ENCODE measurements at regions not wholly inside any gene's neighbourhood (a gene's known extent, or its start where the extent isn't known, plus 50 kb on each side); places are given as distances from the start of the nearest gene placed in this dataset.
"Not testable (repeated sequence)": the region's sequence is repeated elsewhere in the genome, so short reads cannot be mapped to it uniquely, and the experiment has no call there.

DNA sequence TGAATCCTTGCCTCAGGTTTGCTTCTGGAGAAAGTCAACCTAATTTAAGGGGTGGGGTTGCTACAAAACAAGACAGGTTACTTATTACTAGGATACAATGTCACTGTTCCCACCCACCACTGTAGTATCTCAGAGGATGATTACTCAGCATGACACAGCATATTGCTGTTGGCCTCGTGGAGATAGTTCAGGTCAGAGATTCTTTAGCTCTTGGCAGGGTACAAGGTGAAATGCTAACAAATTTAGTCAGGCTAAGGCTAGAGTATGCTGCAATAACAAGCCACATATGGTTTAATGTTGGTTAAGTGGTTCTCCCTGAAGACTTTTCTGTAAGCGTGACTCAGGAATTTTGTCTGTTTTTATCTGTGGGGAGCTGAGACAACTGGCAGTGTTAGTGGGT, 161.8 kb downstream of the EDEM1 start:
- FAIRE-seq (no peak), DNase-seq (ENCODE audit: low spot score) (no peak)

GRCh38 chr3:5357089-5357488, 169.6 kb downstream of the EDEM1 start:
- DNase-seq (ENCODE audit: low spot score) = no peak

DNA sequence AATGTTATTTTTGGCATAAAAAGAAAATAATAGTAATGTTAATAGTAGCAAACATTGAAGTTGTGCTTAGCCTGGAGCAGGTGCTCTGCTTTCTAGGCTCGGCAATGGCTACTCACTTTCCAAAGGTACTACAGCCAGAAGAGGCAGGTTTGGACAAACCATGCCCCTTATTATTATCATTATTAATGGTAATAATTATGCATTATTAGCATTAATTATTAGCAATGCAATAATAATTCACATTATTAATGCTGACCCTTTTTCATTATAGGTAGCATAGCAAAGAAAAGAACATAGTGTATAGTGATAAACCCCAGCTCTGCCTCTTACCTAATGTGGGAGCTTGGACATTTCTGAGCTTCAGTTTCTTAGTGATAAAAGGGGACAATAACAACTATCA, 171.4 kb downstream of the EDEM1 start:
- FAIRE-seq (no peak), DNase-seq (ENCODE audit: low spot score) (no peak)

More at GRCh38 chr3:5357089-5357488, 169.6 kb downstream of the EDEM1 start:
- no peak for FAIRE-seq

DNA sequence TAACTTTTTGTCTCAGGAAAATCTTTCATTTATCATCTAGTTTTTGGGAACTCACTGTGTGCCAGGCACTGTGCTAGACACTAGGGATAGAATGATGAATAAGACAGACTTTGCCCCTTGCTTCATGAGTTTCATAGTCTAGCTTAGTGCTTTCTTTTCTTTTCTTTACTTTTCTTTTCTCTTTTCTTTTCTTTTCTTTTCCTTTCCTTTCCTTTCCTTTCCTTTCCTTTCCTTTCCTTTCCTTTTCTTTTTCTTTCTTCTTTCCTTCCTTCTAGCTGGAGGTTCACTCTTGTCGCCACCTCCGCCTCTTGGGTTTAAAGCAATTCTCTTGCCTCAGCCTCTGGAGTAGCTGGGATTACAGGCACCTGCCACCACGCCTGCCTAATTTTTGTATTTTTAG, 172.9 kb downstream of the EDEM1 start:
- DNase-seq (ENCODE audit: low spot score) = no peak
- FAIRE-seq = no peak

- DNase-seq (ENCODE audit: low spot score) (no peak), FAIRE-seq (no peak)
Measured at GRCh38 chr3:5366746-5367145, 179.2 kb downstream of the EDEM1 start.

DNA sequence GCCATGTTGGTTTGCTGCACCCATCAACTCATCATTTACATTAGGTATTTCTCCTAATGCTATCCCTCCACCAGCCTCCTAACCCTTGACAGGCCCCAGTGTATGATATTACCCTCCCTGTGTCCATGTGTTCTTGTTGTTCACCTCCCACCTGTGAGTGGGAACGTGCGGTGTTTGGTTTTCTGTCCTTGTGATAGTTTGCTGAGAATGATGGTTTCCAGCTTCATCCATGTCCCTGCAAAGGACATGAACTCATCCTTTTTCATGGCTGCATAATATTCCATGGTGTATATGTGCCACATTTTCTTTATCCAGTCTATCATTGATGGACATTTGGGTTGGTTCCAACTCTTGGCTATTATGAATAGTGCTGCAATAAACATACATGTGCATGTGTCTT, 184.0 kb downstream of the EDEM1 start:
- FAIRE-seq = not testable (repeated sequence)

GRCh38 chr3:5376761-5377160, 189.3 kb downstream of the EDEM1 start:
- FAIRE-seq (no peak), DNase-seq (ENCODE audit: low spot score) (no peak)

More for the DNA sequence above, 184.0 kb downstream of the EDEM1 start:
- not testable (repeated sequence) for DNase-seq (ENCODE audit: low spot score)

- not testable (repeated sequence) for FAIRE-seq; DNase-seq (ENCODE audit: low spot score)
Measured at GRCh38 chr3:5379266-5379665, 191.8 kb downstream of the EDEM1 start.

- FAIRE-seq; DNase-seq (ENCODE audit: low spot score): not testable (repeated sequence)
Measured at GRCh38 chr3:5383486-5384263, 196.2 kb downstream of the EDEM1 start.

DNA sequence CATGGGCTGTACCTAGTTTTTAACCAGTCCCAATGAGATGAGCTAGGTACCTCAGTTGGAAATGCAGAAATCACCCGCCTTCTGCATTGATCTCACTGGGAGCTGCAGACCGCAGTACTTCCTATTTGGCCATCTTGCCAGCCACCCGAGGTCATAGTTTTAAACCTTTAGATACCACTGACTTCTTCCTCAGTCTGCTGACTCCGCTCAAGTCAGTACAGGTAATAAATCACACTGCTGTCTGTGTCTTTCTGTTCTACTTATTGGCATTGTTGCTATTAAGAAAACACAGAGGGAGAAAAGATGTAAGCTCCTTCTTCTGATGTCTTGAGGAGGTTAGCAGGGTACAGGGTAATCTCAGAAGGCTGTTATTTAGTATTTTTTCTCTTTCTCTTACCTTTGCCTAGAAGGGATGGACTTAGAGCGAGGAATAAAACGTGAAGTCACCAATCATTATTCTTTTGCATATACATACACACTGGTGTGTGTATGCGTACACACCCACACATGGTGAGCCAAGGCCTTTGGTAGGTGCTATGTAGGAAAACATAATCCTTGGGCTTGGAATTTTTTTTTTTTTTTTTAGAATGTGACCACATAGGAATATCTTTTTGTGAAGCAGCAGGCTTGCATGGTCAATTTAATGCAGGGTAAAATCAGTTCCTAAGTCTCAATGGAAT, 197.2 kb downstream of the EDEM1 start:
- FAIRE-seq (no peak), DNase-seq (ENCODE audit: low spot score) (no peak)

DNA sequence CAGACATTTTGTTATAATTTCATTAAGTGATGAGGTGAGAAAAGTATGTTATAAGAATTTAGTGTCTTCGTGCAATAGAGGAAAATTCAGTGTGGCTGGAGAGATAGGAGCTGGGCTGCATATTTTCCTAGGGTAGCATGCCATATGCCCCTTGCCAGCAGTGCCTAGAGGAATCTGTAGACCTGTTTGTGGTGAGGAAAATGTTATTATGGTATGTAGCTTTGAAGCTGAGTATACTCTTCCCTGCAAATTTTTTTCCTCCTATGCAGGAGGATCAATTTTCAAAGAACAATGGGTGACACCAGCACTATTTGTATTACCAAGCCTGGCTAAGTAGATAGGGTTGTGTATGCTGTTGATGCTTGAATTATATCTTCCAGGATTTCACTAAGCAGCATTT, 200.6 kb downstream of the EDEM1 start:
- DNase-seq (ENCODE audit: low spot score) = no peak
- no peak for FAIRE-seq

DNA sequence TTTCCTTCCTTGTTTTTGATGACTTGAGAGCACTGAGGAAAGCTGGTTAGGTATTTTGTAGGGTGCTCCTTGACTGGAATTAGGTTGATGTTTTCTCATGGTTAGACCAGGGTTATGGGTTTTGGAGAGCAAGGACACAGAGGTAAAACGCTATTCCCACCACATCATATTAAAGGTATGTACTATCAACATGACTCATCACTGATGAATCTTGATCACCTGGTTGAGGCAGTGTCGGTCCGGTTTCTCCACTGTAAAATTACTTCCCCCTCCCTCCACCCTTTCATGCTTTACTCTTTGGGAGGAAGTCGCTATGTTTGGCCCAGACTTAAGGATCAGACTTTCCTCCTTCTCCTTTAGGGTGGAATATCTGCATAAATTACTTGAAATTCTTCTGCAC, 201.6 kb downstream of the EDEM1 start:
- no peak for FAIRE-seq
- no peak for DNase-seq (ENCODE audit: low spot score)

DNA sequence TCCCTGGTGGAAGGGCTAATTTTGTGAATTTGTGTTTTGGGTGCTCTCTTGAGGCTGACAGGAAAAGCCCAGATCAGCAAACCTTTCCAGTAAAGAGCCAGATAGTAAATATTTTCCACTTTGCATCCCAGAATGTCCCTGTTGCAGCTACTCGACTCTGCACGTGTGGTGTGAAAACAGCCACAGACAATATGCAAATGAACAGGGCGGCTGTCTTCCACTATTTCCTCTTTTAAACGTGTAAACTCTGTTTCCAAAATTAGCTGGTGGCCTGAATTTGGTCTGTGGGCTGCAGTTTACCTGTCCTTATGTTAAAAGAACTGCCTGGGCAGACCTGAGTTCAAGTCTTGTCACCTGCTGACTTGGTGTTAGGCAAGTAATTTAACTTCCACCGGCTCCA, 202.7 kb downstream of the EDEM1 start:
- DNase-seq (ENCODE audit: low spot score) (no peak), FAIRE-seq (no peak)

GRCh38 chr3:5390936-5391625, 203.6 kb downstream of the EDEM1 start:
- DNase-seq (ENCODE audit: low spot score) (no peak), FAIRE-seq (no peak)

GRCh38 chr3:5401002-5401401, 213.5 kb downstream of the EDEM1 start:
- FAIRE-seq (no peak), DNase-seq (ENCODE audit: low spot score) (no peak)

GRCh38 chr3:5404718-5405117, 217.2 kb downstream of the EDEM1 start:
- DNase-seq (ENCODE audit: low spot score) (no peak), FAIRE-seq (no peak)

- FAIRE-seq = no peak
- no peak for DNase-seq (ENCODE audit: low spot score)
Measured at GRCh38 chr3:5411786-5412185, 224.3 kb downstream of the EDEM1 start.

DNA sequence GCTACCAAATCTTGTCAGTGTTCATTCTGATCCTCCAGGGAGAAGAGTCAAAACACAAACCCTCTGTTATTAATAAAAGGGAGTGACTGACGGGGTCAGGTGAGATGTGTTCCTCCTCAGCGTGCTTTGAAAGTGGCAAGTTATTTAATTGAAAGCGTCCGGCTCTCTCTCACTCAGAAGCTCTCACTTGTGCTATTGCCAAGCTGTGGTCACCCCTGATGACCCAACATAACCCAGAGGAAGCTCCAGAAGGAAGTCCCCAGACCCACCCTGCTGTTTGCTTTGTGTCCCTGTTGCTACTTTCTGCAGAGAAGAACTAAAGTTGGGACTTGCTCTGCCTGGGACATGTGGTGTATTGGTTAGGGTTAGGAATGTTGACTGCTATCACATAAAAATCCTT, 235.6 kb downstream of the EDEM1 start:
- DNase-seq (ENCODE audit: low spot score) = no peak
- FAIRE-seq = no peak

- DNase-seq (ENCODE audit: low spot score) = no peak
- FAIRE-seq = no peak
Measured at GRCh38 chr3:5423523-5423922, 236.0 kb downstream of the EDEM1 start.

DNA sequence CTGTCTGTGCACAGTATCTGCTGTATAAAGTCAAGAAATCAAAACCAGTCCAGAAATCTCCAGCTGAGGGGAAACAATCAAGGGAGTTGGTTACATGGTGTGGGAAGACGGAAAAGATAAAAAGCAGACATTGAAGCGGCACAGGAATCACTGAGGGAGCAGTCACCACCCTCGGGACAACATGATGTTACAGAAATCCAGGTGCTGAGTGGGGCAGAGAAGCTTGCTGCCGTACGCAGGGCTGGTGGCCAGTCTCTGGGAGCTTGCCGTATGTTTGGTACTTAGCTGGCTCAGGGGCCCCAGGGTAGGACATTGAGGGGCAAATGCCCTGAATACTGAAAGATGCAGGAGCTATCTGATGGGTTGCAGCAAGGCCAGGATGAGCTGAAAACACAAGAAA, 237.9 kb downstream of the EDEM1 start:
- no peak for DNase-seq (ENCODE audit: low spot score)
- no peak for FAIRE-seq

GRCh38 chr3:5426094-5426883, 238.8 kb downstream of the EDEM1 start:
- no peak for FAIRE-seq
- DNase-seq (ENCODE audit: low spot score) = peak; percentile 41

DNA sequence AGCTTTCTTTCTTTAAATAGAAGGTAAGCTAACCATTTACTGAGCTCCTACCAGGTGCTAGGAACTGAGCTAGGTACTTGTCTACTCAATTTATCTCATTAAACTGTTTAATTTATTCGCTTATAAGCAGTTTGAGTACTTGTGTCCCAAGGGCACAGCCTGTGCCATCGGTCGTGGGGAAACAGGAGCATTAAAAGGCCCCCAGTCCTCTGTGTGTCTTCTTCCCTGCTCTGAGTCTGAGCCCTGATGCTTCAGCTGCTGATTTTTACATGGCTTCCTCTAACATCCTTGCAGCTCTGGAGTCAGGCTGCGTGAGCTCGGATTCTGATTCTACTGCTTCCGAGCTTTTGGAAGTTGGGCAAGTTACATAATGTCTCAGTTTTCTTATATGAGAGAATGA, 239.5 kb downstream of the EDEM1 start:
- no peak for FAIRE-seq
- DNase-seq (ENCODE audit: low spot score) = no peak
